ENCODE measurements at regions not wholly inside any gene's neighbourhood (a gene's known extent, or its start where the extent isn't known, plus 50 kb on each side); places are given as distances from the start of the nearest gene placed in this dataset.

GRCh38 chr2:57987835-57988573 lies 58.6 kb upstream of the VRK2 start:
- intact Hi-C loops (cut with micrococcal nuclease), result no loop called here
- CTCF ChIA-PET, result interaction anchor here (1.1 to 1.2 kb wide), 2 partner anchors 83 to 460 kb away, joined by 4 to 5 read pairs; no protein-coding TSS in a partner anchor
- DNase-seq (ENCODE audit: unreplicated experiment), result peak; percentile 61
- POLR2A ChIA-PET, result interaction anchor here (1.3 to 2.3 kb wide), 2 partner anchors 54 to 58 kb away, joined by 3 to 6 read pairs; partner anchors contain the start of gene VRK2
- Mint-ChIP-seq H3K27ac (ENCODE audit: low read depth, unreplicated experiment) (no peak overlapping the region), H3K4me3 (ENCODE audit: unreplicated experiment) (no peak overlapping the region), H3K9me3 (ENCODE audit: unreplicated experiment) (no peaks in the 10 kb centered on the region), H3K27me3 (ENCODE audit: insufficient read depth, unreplicated experiment) (no peaks in the 10 kb centered on the region), H3K36me3 (ENCODE audit: insufficient read depth, unreplicated experiment) (no peaks in the 10 kb centered on the region), H3K4me1 (ENCODE audit: insufficient read depth, unreplicated experiment) (peaks cover 14% of the 10 kb centered on the region)
- no TSS peak for BruUV-seq (replicated peaks)
- no peak for TF ChIP-seq CTCF (IDR thresholded peaks at IDR 0.05; ENCODE audit: unreplicated experiment)

GRCh38 chr2:57990118-57990725 lies 56.4 kb upstream of the VRK2 start:
- Mint-ChIP-seq H3K27ac (ENCODE audit: low read depth, unreplicated experiment) (no peak overlapping the region), H3K36me3 (ENCODE audit: insufficient read depth, unreplicated experiment) (no peaks in the 10 kb centered on the region), H3K4me1 (ENCODE audit: insufficient read depth, unreplicated experiment) (peaks cover 14% of the 10 kb centered on the region), H3K27me3 (ENCODE audit: insufficient read depth, unreplicated experiment) (no peaks in the 10 kb centered on the region), H3K9me3 (ENCODE audit: unreplicated experiment) (no peaks in the 10 kb centered on the region), H3K4me3 (ENCODE audit: unreplicated experiment) (no peak overlapping the region)
- CTCF ChIA-PET, result interaction anchor here (0.7 kb wide), 1 partner anchor 41 kb away, joined by 4 read pairs; no protein-coding TSS in a partner anchor
- intact Hi-C loops (cut with micrococcal nuclease), result no loop called here
- POLR2A ChIA-PET, result interaction anchor here (0.7 kb wide), 1 partner anchor 26 kb away, joined by 3 read pairs; no protein-coding TSS in a partner anchor
- BruUV-seq (replicated peaks), result no TSS peak
- TF ChIP-seq CTCF (IDR thresholded peaks at IDR 0.05; ENCODE audit: unreplicated experiment), result no peak
- no peak for DNase-seq (ENCODE audit: unreplicated experiment)
